Neutrophil (primary cell): ENCODE measurements at regions not wholly inside any gene's neighbourhood (a gene's known extent, or its start where the extent isn't known, plus 50 kb on each side); places are given as distances from the start of the nearest gene placed in this dataset.
"Not testable (repeated sequence)": the region's sequence is repeated elsewhere in the genome, so short reads cannot be mapped to it uniquely, and the experiment has no call there.

Experiments
- H3K27ac ChIP-seq: fragments of 200-600 bp; sonication (generic); 2 replicates; pipeline ENCODE4 v1.5.1; 2016; ENCODE audit warnings: mild to moderate bottlenecking, moderate library complexity
- H3K27me3 ChIP-seq: fragments of 200-600 bp; sonication (generic); 2 replicates; pipeline ENCODE4 v1.6.0; 2016; ENCODE audit warnings: mild to moderate bottlenecking
- H3K36me3 ChIP-seq: fragments of 200-600 bp; sonication (generic); 2 replicates; pipeline ENCODE4 v1.5.1; 2017
- H3K4me1 ChIP-seq, 2 experiments: fragments of 200-600 bp in 1 of 2; sonication (generic) in 1 of 2; 1 replicate in 1 of 2; 2 replicates in 1 of 2; pipeline versions ENCODE4 v1.5.1 to v1.6.1; 2013 to 2016; ENCODE audit warnings: low read depth in 1 of 2, low read length in 1 of 2, mild to moderate bottlenecking in 1 of 2, moderate library complexity in 1 of 2; ENCODE audit not compliant: control insufficient read depth in 1 of 2, insufficient read depth in 1 of 2
- H3K4me3 ChIP-seq, 2 experiments: fragments of 200-600 bp in 1 of 2; sonication (generic) in 1 of 2; 1 replicate in 1 of 2; 2 replicates in 1 of 2; pipeline ENCODE4 v1.5.1; 2013 to 2016; ENCODE audit warnings: low read depth in 1 of 2, low read length in 1 of 2, mild to moderate bottlenecking in 1 of 2, moderate library complexity in 1 of 2
- H3K9me3 ChIP-seq: fragments of 200-600 bp; sonication (generic); 2 replicates; pipeline ENCODE4 v1.5.1; 2016
- TF ChIP-seq, protein P1 (sequence below): fragments of 200-600 bp; sonication (generic); IDR thresholded peaks from 2 replicates; pipeline ENCODE4 v1.5.1; 2016; ENCODE audit warnings: antibody characterized with exemption

DNA sequence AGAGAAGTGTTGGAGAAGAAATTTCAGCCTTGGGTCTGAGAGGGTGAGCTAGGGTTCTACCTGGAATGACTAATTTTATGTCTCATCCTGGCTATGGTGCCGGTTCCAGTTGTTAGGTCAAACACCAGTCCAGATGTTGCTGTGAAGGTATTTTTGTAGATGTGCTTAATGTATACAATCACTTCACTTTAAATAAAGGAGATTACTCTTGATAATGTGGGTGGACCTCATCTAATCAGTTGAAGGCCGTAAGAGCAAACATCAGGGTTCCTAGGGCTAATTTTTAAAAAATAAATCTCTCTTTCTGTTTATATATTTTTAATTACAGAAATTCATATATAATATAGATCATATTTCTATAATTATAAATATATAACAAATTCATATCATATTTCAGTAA is 90.5 kb upstream of the GDNF start:
- H3K27ac ChIP-seq, result no peak overlapping the region

DNA sequence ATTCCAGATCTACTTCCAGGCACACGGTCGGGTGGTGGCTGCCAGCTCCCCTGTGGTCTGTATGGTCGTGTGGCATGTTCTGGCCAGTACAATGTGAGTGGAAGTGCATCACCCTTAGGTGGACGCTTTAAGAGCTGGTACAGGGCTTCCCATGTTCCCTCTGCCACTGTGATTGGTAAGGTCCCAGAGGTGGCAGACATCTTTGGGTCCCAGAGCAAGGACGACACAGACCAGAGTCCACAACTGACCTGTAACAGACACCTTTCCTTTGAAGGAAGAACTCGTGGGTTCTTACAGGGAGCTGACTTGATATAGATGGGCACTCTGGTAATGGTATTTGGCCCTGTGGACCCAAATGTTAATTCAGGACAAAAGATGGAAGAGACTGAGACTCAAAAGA is 90.0 kb upstream of the GDNF start:
- H3K27ac ChIP-seq, result no peak overlapping the region
- peaks cover 22% of the 10 kb centered on the region for H3K27me3 ChIP-seq
- H3K4me3 ChIP-seq, result no peak overlapping the region
- peaks cover 0 to 16% of the 10 kb centered on the region in 2 experiments for H3K4me1 ChIP-seq
- H3K9me3 ChIP-seq, result no peaks in the 10 kb centered on the region
- TF ChIP-seq, protein P1, sequence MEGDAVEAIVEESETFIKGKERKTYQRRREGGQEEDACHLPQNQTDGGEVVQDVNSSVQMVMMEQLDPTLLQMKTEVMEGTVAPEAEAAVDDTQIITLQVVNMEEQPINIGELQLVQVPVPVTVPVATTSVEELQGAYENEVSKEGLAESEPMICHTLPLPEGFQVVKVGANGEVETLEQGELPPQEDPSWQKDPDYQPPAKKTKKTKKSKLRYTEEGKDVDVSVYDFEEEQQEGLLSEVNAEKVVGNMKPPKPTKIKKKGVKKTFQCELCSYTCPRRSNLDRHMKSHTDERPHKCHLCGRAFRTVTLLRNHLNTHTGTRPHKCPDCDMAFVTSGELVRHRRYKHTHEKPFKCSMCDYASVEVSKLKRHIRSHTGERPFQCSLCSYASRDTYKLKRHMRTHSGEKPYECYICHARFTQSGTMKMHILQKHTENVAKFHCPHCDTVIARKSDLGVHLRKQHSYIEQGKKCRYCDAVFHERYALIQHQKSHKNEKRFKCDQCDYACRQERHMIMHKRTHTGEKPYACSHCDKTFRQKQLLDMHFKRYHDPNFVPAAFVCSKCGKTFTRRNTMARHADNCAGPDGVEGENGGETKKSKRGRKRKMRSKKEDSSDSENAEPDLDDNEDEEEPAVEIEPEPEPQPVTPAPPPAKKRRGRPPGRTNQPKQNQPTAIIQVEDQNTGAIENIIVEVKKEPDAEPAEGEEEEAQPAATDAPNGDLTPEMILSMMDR, result no peak
- H3K36me3 ChIP-seq, result no peaks in the 10 kb centered on the region

More for the DNA sequence above, 90.5 kb upstream of the GDNF start:
- no peak overlapping the region for H3K4me3 ChIP-seq
- no peaks in the 10 kb centered on the region for H3K9me3 ChIP-seq
- H3K4me1 ChIP-seq, result peaks cover 0 to 16% of the 10 kb centered on the region in 2 experiments
- peaks cover 22% of the 10 kb centered on the region for H3K27me3 ChIP-seq
- TF ChIP-seq, protein P1, result no peak
- no peaks in the 10 kb centered on the region for H3K36me3 ChIP-seq

DNA sequence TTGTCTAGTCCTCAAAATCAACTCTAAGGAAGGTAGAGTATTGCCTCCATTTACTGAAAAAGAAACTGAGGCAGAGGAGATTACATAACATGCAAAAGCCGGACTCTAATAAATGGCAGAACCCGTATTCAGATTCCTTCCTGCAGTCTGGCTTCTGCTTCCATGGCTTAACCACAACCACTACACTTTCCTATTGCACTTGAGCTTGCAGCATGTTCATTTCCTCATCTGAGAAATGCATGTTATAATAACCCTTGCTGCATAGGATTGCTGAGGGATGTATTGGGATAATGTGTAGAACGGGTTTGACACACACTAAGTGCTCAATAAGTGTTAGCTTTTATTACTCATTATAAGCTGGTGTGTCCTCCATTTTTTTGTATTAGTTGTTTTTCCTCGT is 87.9 kb upstream of the GDNF start:
- Histone ChIP-seq H3K27me3 (peaks cover 28% of the 10 kb centered on the region), H3K4me1 (peaks cover 0 to 16% of the 10 kb centered on the region in 2 experiments)
- H3K4me3 ChIP-seq, H3K9me3 ChIP-seq, H3K27ac ChIP-seq, H3K36me3 ChIP-seq: not testable (repeated sequence)

DNA sequence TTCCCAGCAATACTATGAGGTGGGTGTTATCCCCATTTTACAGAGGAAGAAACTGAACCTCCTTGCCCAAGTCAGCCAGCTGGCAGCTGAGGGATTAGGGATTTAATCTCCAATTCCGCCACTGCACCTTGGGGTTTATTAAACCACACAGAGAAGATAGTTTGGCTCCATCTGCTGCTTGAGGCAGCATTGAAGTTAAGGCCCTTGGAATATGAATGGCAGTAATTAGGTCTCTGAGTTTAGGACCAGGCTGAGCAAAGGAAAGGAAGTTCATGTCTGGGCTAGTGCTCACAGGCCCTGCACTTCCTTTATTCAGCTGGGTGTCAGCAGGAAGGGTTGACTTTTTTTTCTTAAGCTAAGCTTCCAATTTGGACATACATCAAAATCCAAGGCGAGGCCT is 86.9 kb upstream of the GDNF start:
- TF ChIP-seq, protein P1, result no peak
- Histone ChIP-seq H3K9me3 (no peaks in the 10 kb centered on the region), H3K4me1 (peaks cover 0 to 16% of the 10 kb centered on the region in 2 experiments), H3K27ac (no peak overlapping the region), H3K4me3 (no peak overlapping the region), H3K36me3 (no peaks in the 10 kb centered on the region), H3K27me3 (peaks cover 28% of the 10 kb centered on the region)

DNA sequence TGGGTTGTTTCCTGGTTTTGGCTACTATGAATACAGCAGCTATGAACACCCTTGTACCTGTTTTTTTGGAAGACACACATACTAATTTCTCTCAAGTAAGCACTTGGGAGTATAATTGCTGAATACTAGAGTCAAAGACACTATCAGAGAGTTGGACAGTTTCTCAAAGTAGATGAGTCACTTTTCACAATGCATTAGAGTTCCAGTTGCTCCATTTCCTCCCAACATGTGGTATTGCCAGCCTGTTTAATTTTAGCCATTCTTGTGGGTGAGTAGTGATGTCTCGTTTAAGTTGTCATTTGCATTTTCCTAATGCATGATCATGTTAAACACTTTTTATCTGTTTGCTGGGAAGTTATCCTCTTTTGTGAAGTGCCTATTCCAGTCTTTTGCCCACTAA is 81.6 kb upstream of the GDNF start:
- TF ChIP-seq, protein P1, result no peak
- no peak overlapping the region for H3K27ac ChIP-seq
- peaks cover 36% of the 10 kb centered on the region for H3K27me3 ChIP-seq
- no peak overlapping the region for H3K4me3 ChIP-seq
- no peaks in the 10 kb centered on the region for H3K9me3 ChIP-seq
- no peaks in the 10 kb centered on the region for H3K4me1 ChIP-seq
- no peaks in the 10 kb centered on the region for H3K36me3 ChIP-seq

DNA sequence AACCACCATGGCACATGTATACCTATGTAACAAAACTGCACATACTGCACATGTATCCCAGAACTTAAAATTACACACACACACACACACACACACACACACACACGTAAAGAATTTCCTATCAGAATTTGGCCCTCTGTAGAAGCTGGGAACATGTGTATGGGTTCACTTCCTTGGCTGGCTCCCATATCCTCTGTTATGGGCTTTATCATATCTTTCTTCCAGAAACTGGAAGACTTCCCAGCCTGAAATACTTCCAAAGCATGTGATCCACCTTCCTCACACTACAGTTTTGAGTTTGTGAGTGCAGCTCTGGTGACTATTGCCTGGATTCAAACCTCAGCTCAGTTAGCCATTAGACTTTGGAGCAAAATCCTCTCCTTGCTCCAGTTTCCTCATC is 78.6 kb upstream of the GDNF start:
- H3K4me1 ChIP-seq, result no peaks in the 10 kb centered on the region

More for the DNA sequence above, 78.6 kb upstream of the GDNF start:
- no peaks in the 10 kb centered on the region for H3K36me3 ChIP-seq
- H3K9me3 ChIP-seq, result no peaks in the 10 kb centered on the region
- TF ChIP-seq, protein P1, result no peak
- peaks cover 55% of the 10 kb centered on the region for H3K27me3 ChIP-seq
- no peak overlapping the region for H3K4me3 ChIP-seq
- H3K27ac ChIP-seq, result no peak overlapping the region
